Fibroblast of lung (primary cell): ENCODE measurements at regions not wholly inside any gene's neighbourhood (a gene's known extent, or its start where the extent isn't known, plus 50 kb on each side); places are given as distances from the start of the nearest gene placed in this dataset.

ENCODE experiments used
- DNase-seq, 2 donors: peaks; one replicate each; pipeline versions ENCODE4 v3.0.0 to v3.0.0-alpha.2; 2010; ENCODE audit warnings: low read depth in 2 of 2
- H2AFZ ChIP-seq: 2 replicates; pipeline ENCODE4 v1.5.1; 2012; ENCODE audit warnings: low read length, control low read depth, inconsistent platforms
- H3K27ac ChIP-seq: 2 replicates; pipeline ENCODE4 v1.5.1; 2011; ENCODE audit warnings: low read length, control low read depth; ENCODE audit not compliant: insufficient read depth
- H3K27me3 ChIP-seq: 2 replicates; pipeline ENCODE4 v1.5.1; 2011; ENCODE audit warnings: mild to moderate bottlenecking, low read length; ENCODE audit not compliant: control insufficient read depth, insufficient read depth
- H3K36me3 ChIP-seq: 2 replicates; pipeline ENCODE4 v1.5.1; 2011; ENCODE audit warnings: low read length; ENCODE audit not compliant: control insufficient read depth, insufficient read depth
- H3K4me1 ChIP-seq: 2 replicates; pipeline ENCODE4 v1.5.1; 2011; ENCODE audit warnings: low read length; ENCODE audit not compliant: control insufficient read depth, insufficient read depth; ENCODE audit errors: extremely low read depth
- H3K4me2 ChIP-seq: 2 replicates; pipeline ENCODE4 v1.5.1; 2011; ENCODE audit warnings: low read length, control low read depth; ENCODE audit not compliant: insufficient read depth; ENCODE audit errors: extremely low read depth
- H3K4me3 ChIP-seq, 4 experiments: fragments of 200-600 bp in 1 of 4; sonication (generic) in 1 of 4; replicated peaks in 1 of 4; 2 replicates each; pipeline ENCODE4 v1.5.1; 2011 to 2016; ENCODE audit warnings: low read length in 4 of 4, low read depth in 3 of 4, mild to moderate bottlenecking in 3 of 4, control low read depth in 2 of 4, inconsistent platforms in 1 of 4, mixed read lengths in 1 of 4; ENCODE audit not compliant: insufficient read depth in 1 of 4; ENCODE audit errors: control extremely low read depth in 1 of 4
- H3K79me2 ChIP-seq: 2 replicates; pipeline ENCODE4 v1.5.1; 2012; ENCODE audit warnings: mild to moderate bottlenecking, low read length, inconsistent platforms; ENCODE audit not compliant: control insufficient read depth, insufficient read depth
- H3K9ac ChIP-seq: 2 replicates; pipeline ENCODE4 v1.5.1; 2011; ENCODE audit warnings: mild to moderate bottlenecking, low read length, control low read depth; ENCODE audit not compliant: insufficient read depth
- H3K9me3 ChIP-seq: 2 replicates; pipeline ENCODE4 v1.5.1; 2012; ENCODE audit warnings: low read depth, low read length; ENCODE audit not compliant: control insufficient read depth, insufficient read depth
- H4K20me1 ChIP-seq: 2 replicates; pipeline ENCODE4 v1.5.1; 2011; ENCODE audit warnings: low read length; ENCODE audit not compliant: control insufficient read depth, insufficient read depth; ENCODE audit errors: extremely low read depth
- EZH2 ChIP-seq: IDR thresholded peaks from 2 replicates; pipeline ENCODE4 v1.5.1; 2012; ENCODE audit warnings: low read length, control low read depth, mild to moderate bottlenecking; ENCODE audit errors: missing control alignments
- TF ChIP-seq, protein P1 (sequence below), 2 donors: IDR thresholded peaks in 1 of 2; conservative IDR thresholded peaks in 1 of 2; 1 replicate in 1 of 2; 2 replicates in 1 of 2; pipeline ENCODE4 v1.5.1; 2011 to 2012; ENCODE audit warnings: low read length in 2 of 2, control low read depth in 1 of 2, inconsistent platforms in 1 of 2, low read depth in 1 of 2, mild to moderate bottlenecking in 1 of 2

GRCh38 chr5:97745817-97746216, 562.8 kb upstream of the RIOK2 start:
- H3K36me3 ChIP-seq = no peaks in the 10 kb centered on the region
- no peak overlapping the region for H3K4me2 ChIP-seq
- H3K4me1 ChIP-seq = no peaks in the 10 kb centered on the region
- H3K27ac ChIP-seq = no peak overlapping the region
- H3K4me3 ChIP-seq = no peak overlapping the region
- no peak overlapping the region for H3K9ac ChIP-seq
- H4K20me1 ChIP-seq = no peaks in the 10 kb centered on the region
- no peak for DNase-seq
- H3K27me3 ChIP-seq = no peaks in the 10 kb centered on the region
- H2AFZ ChIP-seq = no peak overlapping the region
- no peak for TF ChIP-seq EZH2
- TF ChIP-seq, protein P1, sequence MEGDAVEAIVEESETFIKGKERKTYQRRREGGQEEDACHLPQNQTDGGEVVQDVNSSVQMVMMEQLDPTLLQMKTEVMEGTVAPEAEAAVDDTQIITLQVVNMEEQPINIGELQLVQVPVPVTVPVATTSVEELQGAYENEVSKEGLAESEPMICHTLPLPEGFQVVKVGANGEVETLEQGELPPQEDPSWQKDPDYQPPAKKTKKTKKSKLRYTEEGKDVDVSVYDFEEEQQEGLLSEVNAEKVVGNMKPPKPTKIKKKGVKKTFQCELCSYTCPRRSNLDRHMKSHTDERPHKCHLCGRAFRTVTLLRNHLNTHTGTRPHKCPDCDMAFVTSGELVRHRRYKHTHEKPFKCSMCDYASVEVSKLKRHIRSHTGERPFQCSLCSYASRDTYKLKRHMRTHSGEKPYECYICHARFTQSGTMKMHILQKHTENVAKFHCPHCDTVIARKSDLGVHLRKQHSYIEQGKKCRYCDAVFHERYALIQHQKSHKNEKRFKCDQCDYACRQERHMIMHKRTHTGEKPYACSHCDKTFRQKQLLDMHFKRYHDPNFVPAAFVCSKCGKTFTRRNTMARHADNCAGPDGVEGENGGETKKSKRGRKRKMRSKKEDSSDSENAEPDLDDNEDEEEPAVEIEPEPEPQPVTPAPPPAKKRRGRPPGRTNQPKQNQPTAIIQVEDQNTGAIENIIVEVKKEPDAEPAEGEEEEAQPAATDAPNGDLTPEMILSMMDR (conservative IDR thresholded peaks at IDR 0.05 in 1 of 2, IDR thresholded peaks at IDR 0.05 in 1 of 2; ENCODE audit: low read depth in 1 of 2, low read length in 2 of 2) = no peak
- H3K79me2 ChIP-seq = no peaks in the 10 kb centered on the region
- H3K9me3 ChIP-seq = no peaks in the 10 kb centered on the region

DNA sequence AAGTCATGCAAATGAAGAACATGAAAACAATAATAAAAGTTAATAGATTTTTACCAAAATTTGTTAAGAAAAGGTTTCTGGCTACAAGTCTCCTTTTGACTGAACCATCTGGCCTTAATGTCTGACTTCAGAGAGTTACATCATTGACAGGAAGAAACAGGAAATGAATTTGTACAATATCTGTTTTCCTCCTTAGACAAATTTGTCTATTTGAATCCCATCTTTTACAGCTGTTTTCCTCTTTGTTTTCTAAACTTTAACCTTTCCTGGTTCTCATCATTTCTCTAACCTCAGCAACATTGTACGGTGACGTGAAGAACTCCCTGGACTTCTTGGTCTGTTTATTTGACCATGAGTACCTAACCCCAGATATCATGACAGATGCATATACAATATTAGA, 567.5 kb upstream of the RIOK2 start:
- peak in 1 of 2 donors; percentile 5 for DNase-seq
- no peaks in the 10 kb centered on the region for H3K36me3 ChIP-seq
- no peaks in the 10 kb centered on the region for H3K9me3 ChIP-seq
- no peaks in the 10 kb centered on the region for H3K4me1 ChIP-seq
- no peak overlapping the region for H3K27ac ChIP-seq
- no peak overlapping the region for H3K9ac ChIP-seq
- no peak overlapping the region for H3K4me2 ChIP-seq
- no peaks in the 10 kb centered on the region for H3K27me3 ChIP-seq
- no peak overlapping the region for H2AFZ ChIP-seq
- H4K20me1 ChIP-seq = no peaks in the 10 kb centered on the region
- H3K4me3 ChIP-seq = no peak overlapping the region
- H3K79me2 ChIP-seq = no peaks in the 10 kb centered on the region
- no peak for TF ChIP-seq EZH2
- TF ChIP-seq, protein P1 (conservative IDR thresholded peaks at IDR 0.05 in 1 of 2, IDR thresholded peaks at IDR 0.05 in 1 of 2; ENCODE audit: low read depth in 1 of 2, low read length in 2 of 2) = no peak

DNA sequence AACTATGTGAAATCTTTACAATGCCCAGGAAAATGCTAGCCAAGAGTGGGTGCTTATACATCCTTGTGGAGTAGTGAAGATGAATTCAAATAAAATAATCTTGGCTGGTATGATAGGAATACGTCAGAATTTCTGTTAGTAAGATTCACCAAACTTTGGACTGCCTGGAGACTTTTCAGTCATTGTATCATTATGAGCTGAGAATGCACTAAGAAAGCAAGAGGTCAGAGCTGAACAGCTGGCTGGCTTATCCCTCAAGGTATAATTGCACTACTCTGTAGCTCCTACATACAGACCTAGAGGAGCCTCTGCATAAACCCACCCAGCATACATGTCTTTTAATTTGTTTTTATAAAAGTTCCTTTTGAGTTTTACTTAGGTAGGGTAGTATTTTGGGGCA, 568.5 kb upstream of the RIOK2 start:
- TF ChIP-seq, protein P1 (conservative IDR thresholded peaks at IDR 0.05 in 1 of 2, IDR thresholded peaks at IDR 0.05 in 1 of 2; ENCODE audit: low read depth in 1 of 2, low read length in 2 of 2) = no peak
- no peak for TF ChIP-seq EZH2

More for the DNA sequence above, 568.5 kb upstream of the RIOK2 start:
- Histone ChIP-seq H3K27me3 (no peaks in the 10 kb centered on the region), H3K9ac (no peak overlapping the region), H3K79me2 (no peaks in the 10 kb centered on the region), H2AFZ (no peak overlapping the region), H3K4me2 (no peak overlapping the region), H3K9me3 (no peaks in the 10 kb centered on the region), H4K20me1 (no peaks in the 10 kb centered on the region), H3K27ac (no peak overlapping the region), H3K4me3 (no peak overlapping the region), H3K4me1 (no peaks in the 10 kb centered on the region), H3K36me3 (no peaks in the 10 kb centered on the region)
- DNase-seq = no peak
